GM18499 (cell line): ENCODE measurements at regions not wholly inside any gene's neighbourhood (a gene's known extent, or its start where the extent isn't known, plus 50 kb on each side); places are given as distances from the start of the nearest gene placed in this dataset.
"Not testable (repeated sequence)": the region's sequence is repeated elsewhere in the genome, so short reads cannot be mapped to it uniquely, and the experiment has no call there.

Experiments
- ATAC-seq: cut with Tn5 transposase; IDR thresholded peaks from one replicate; pipeline ENCODE4 v1.9.1; 2021; ENCODE audit warnings: moderate number of reproducible peaks; ENCODE audit not compliant: insufficient read depth, unreplicated experiment

GRCh38 chr7:25430200-25430931, 202.1 kb upstream of the NPVF start:
- ATAC-seq = no peak

GRCh38 chr7:25431956-25432450, 203.7 kb upstream of the NPVF start:
- ATAC-seq = no peak

GRCh38 chr7:25432807-25433206, 204.5 kb upstream of the NPVF start:
- no peak for ATAC-seq

GRCh38 chr7:25436413-25436812, 208.1 kb upstream of the NPVF start:
- ATAC-seq = no peak

GRCh38 chr7:25437308-25437707, 209.0 kb upstream of the NPVF start:
- ATAC-seq = no peak

GRCh38 chr7:25444991-25445390, 216.7 kb upstream of the NPVF start:
- no peak for ATAC-seq

GRCh38 chr7:25448301-25448700, 220.0 kb upstream of the NPVF start:
- no peak for ATAC-seq

GRCh38 chr7:25454020-25454419, 225.7 kb upstream of the NPVF start:
- ATAC-seq = no peak

- no peak for ATAC-seq
These were observed 226.3 kb upstream of the NPVF start for GRCh38 chr7:25454562-25455041.

GRCh38 chr7:25455683-25456251, 227.5 kb upstream of the NPVF start:
- no peak for ATAC-seq

- ATAC-seq = no peak
These were observed 228.3 kb upstream of the NPVF start for GRCh38 chr7:25456467-25457171.

GRCh38 chr7:25459057-25459456, 230.8 kb upstream of the NPVF start:
- ATAC-seq = no peak

- ATAC-seq = no peak
These were observed 232.1 kb upstream of the NPVF start for GRCh38 chr7:25460433-25460832.

GRCh38 chr7:25469669-25470068, 241.4 kb upstream of the NPVF start:
- no peak for ATAC-seq

GRCh38 chr7:25476863-25477499, 248.7 kb upstream of the NPVF start:
- no peak for ATAC-seq

- not testable (repeated sequence) for ATAC-seq
These were observed 249.9 kb upstream of the NPVF start for GRCh38 chr7:25478221-25478620.

GRCh38 chr7:25478925-25479324, 250.6 kb upstream of the NPVF start:
- ATAC-seq = no peak

GRCh38 chr7:25481891-25482290, 253.6 kb upstream of the NPVF start:
- no peak for ATAC-seq

GRCh38 chr7:25482631-25483030, 254.3 kb upstream of the NPVF start:
- ATAC-seq = no peak

GRCh38 chr7:25485026-25485425, 256.7 kb upstream of the NPVF start:
- ATAC-seq = no peak

- no peak for ATAC-seq
These were observed 258.4 kb upstream of the NPVF start for GRCh38 chr7:25486656-25487055.
